Neutrophil (primary cell): ENCODE measurements at regions not wholly inside any gene's neighbourhood (a gene's known extent, or its start where the extent isn't known, plus 50 kb on each side); places are given as distances from the start of the nearest gene placed in this dataset.
"Not testable (repeated sequence)": the region's sequence is repeated elsewhere in the genome, so short reads cannot be mapped to it uniquely, and the experiment has no call there.

Experiments
- H3K27ac ChIP-seq: fragments of 200-600 bp; sonication (generic); 2 replicates; pipeline ENCODE4 v1.5.1; 2016; ENCODE audit warnings: mild to moderate bottlenecking, moderate library complexity
- H3K27me3 ChIP-seq: fragments of 200-600 bp; sonication (generic); 2 replicates; pipeline ENCODE4 v1.6.0; 2016; ENCODE audit warnings: mild to moderate bottlenecking
- H3K36me3 ChIP-seq: fragments of 200-600 bp; sonication (generic); 2 replicates; pipeline ENCODE4 v1.5.1; 2017
- H3K4me1 ChIP-seq, 2 experiments: fragments of 200-600 bp in 1 of 2; sonication (generic) in 1 of 2; 1 replicate in 1 of 2; 2 replicates in 1 of 2; pipeline versions ENCODE4 v1.5.1 to v1.6.1; 2013 to 2016; ENCODE audit warnings: low read depth in 1 of 2, low read length in 1 of 2, mild to moderate bottlenecking in 1 of 2, moderate library complexity in 1 of 2; ENCODE audit not compliant: control insufficient read depth in 1 of 2, insufficient read depth in 1 of 2
- H3K4me3 ChIP-seq, 2 experiments: fragments of 200-600 bp in 1 of 2; sonication (generic) in 1 of 2; 1 replicate in 1 of 2; 2 replicates in 1 of 2; pipeline ENCODE4 v1.5.1; 2013 to 2016; ENCODE audit warnings: low read depth in 1 of 2, low read length in 1 of 2, mild to moderate bottlenecking in 1 of 2, moderate library complexity in 1 of 2
- H3K9me3 ChIP-seq: fragments of 200-600 bp; sonication (generic); 2 replicates; pipeline ENCODE4 v1.5.1; 2016
- TF ChIP-seq, protein P1 (sequence below): fragments of 200-600 bp; sonication (generic); IDR thresholded peaks from 2 replicates; pipeline ENCODE4 v1.5.1; 2016; ENCODE audit warnings: antibody characterized with exemption

GRCh38 chr4:23021040-23021439 lies 328.3 kb downstream of the GBA3 start:
- TF ChIP-seq, protein P1, sequence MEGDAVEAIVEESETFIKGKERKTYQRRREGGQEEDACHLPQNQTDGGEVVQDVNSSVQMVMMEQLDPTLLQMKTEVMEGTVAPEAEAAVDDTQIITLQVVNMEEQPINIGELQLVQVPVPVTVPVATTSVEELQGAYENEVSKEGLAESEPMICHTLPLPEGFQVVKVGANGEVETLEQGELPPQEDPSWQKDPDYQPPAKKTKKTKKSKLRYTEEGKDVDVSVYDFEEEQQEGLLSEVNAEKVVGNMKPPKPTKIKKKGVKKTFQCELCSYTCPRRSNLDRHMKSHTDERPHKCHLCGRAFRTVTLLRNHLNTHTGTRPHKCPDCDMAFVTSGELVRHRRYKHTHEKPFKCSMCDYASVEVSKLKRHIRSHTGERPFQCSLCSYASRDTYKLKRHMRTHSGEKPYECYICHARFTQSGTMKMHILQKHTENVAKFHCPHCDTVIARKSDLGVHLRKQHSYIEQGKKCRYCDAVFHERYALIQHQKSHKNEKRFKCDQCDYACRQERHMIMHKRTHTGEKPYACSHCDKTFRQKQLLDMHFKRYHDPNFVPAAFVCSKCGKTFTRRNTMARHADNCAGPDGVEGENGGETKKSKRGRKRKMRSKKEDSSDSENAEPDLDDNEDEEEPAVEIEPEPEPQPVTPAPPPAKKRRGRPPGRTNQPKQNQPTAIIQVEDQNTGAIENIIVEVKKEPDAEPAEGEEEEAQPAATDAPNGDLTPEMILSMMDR: no peak
- no peak overlapping the region for H3K4me3 ChIP-seq
- no peaks in the 10 kb centered on the region for H3K4me1 ChIP-seq
- no peaks in the 10 kb centered on the region for H3K9me3 ChIP-seq
- H3K36me3 ChIP-seq: no peaks in the 10 kb centered on the region
- no peaks in the 10 kb centered on the region for H3K27me3 ChIP-seq
- no peak overlapping the region for H3K27ac ChIP-seq

DNA sequence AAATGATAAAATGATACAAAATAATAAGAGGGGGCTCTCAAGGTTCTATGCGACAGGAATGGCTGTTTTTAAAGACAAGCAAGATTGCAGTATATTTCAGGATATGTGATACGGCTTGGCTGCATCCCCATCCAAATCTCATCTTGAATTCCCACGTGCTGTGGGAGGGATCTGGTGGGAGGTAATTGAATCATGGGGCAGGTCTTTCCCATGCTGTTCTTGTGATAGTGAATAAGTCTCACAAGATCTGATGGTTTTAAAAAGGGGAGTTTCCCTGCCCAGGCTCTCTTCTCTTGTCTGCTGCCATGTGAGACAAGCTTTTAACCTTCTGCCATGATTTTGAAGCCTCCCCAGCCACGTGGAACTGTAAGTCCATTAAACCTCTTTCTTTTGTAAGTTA lies 327.7 kb downstream of the GBA3 start:
- not testable (repeated sequence) for H3K4me3 ChIP-seq, H3K36me3 ChIP-seq, H3K4me1 ChIP-seq, H3K27me3 ChIP-seq, H3K27ac ChIP-seq, H3K9me3 ChIP-seq

- H3K27me3 ChIP-seq: no peaks in the 10 kb centered on the region
- no peaks in the 10 kb centered on the region for H3K36me3 ChIP-seq
- H3K9me3 ChIP-seq: no peaks in the 10 kb centered on the region
- no peak overlapping the region for H3K4me3 ChIP-seq
- no peak overlapping the region for H3K27ac ChIP-seq
- TF ChIP-seq, protein P1: no peak
- H3K4me1 ChIP-seq: no peaks in the 10 kb centered on the region
Observed at GRCh38 chr4:23016981-23017380, 324.2 kb downstream of the GBA3 start.

GRCh38 chr4:23015821-23016220 lies 323.1 kb downstream of the GBA3 start:
- H3K27ac ChIP-seq: no peak overlapping the region
- H3K27me3 ChIP-seq: no peaks in the 10 kb centered on the region
- no peak overlapping the region for H3K4me3 ChIP-seq

DNA sequence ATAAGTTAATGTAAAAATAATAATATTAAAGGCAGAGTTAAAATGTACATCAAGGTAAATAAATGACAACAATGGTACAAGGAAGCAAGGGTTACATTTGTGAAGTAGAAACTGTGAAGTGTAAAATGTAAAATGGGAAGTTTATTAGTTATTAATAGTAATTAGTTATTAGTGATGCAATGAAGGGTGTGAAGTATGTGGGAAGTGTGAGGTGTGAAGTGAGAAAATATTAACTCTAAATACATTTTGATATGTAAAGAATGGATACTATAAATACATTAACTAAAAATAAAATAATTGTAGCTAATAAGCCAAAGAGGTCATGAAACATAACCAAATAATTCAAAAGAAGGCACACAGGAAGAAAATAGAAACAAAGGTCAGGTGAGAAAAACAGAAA lies 316.4 kb downstream of the GBA3 start:
- H3K27ac ChIP-seq: no peak overlapping the region
- no peaks in the 10 kb centered on the region for H3K36me3 ChIP-seq
- no peaks in the 10 kb centered on the region for H3K27me3 ChIP-seq
- TF ChIP-seq, protein P1: no peak
- no peaks in the 10 kb centered on the region for H3K4me1 ChIP-seq
- no peak overlapping the region for H3K4me3 ChIP-seq
- no peaks in the 10 kb centered on the region for H3K9me3 ChIP-seq

More at GRCh38 chr4:23015821-23016220, 323.1 kb downstream of the GBA3 start:
- Histone ChIP-seq H3K4me1 (no peaks in the 10 kb centered on the region), H3K36me3 (no peaks in the 10 kb centered on the region), H3K9me3 (no peaks in the 10 kb centered on the region)
- TF ChIP-seq, protein P1: no peak

GRCh38 chr4:23006756-23007155 lies 314.0 kb downstream of the GBA3 start:
- H3K4me3 ChIP-seq: no peak overlapping the region
- no peaks in the 10 kb centered on the region for H3K9me3 ChIP-seq
- no peaks in the 10 kb centered on the region for H3K36me3 ChIP-seq
- no peaks in the 10 kb centered on the region for H3K4me1 ChIP-seq
- no peak overlapping the region for H3K27ac ChIP-seq
- H3K27me3 ChIP-seq: no peaks in the 10 kb centered on the region
- TF ChIP-seq, protein P1: no peak
